ENCODE measurements at regions not wholly inside any gene's neighbourhood (a gene's known extent, or its start where the extent isn't known, plus 50 kb on each side); places are given as distances from the start of the nearest gene placed in this dataset.

DNA sequence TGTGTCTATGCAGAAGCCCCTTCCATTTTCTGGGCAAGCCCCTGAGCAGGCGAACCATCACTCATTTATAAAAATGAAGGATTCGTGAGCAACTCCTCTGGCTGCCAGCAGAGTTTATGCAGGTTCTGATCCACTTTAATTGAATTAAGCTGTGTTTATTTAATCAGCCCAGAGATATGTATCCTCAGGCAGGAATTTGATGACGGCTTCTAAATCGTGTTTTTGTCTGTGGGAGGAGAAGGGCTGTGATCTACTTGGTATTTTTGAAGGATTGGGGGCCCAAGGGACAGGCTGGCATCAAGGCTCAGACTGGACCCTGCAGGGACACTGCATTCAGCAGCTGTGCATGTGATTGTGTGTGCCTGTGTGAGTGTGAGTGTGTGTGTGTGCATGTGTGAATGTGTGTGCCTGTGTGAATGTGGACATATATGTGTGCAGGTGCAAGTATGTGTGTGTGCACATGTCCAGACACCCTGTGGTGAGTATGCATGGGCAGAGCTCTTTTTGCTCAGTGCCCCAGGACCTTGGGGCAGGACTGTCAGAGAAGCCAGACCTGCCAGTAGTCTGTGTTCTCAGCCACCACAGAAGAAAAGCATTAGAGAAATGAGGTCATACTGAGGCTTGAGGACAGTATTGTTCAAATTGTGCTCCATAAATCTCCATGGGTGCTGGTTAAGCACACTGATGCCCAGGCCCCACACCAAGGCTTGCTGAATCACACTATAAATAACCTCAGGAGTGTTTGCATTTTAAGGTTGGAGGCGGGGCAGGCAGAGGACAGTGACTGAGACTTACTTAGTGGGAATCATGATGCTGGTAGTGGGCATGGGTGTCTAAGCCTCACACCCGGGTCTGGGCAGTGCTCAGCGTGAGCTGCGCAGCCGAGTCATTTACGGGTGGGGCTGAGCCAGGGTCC, 164.0 kb downstream of the CARTPT start:
- Histone ChIP-seq H3K4me3 (no peak overlapping the region), H3K4me1 (replicated peaks in 1 of 2) (peaks cover 0 to 17% of the 10 kb centered on the region in 2 donors), H3K27ac (no peak overlapping the region)
- in situ Hi-C loops (cut with MboI; ENCODE audit: low pct_unique_long_range_greater_than_20kb in 2 of 9, low sequenced_read_pairs in 9 of 9, unreplicated experiment in 9 of 9) = no loop called here
- peak; percentile 68 to 94 (median 82) for ATAC-seq (replicated peaks in 6 of 8)
- 38 to 92% (median 80%) methylated on average over 2 to 8 of the region's 10 CpGs; no CpG with 5 or more reads in 1 of the 10 experiments for WGBS, 10 experiments

DNA sequence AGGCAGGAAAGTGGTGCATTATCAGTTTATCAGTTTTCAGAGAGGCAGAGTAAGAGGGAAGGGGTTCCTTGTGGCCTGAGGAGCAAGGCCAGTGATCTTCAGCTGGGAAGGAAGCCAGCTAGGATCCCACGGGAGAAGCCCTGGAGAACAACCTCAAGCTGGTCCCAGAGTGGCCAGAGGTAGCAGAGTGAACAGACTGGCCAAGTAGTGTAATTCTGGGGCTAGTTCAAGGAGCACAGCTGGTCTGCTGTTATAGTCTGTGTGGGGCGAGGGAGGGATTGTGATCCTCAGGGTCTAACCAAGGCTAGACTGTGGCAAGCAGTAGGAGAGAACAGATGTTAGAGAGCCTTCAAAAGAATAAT, 164.6 kb downstream of the CARTPT start:
- ATAC-seq (replicated peaks in 6 of 8) = peak in 4 of 8 experiments; percentile 7 to 20 (median 14)
- H3K27ac ChIP-seq = no peak overlapping the region
- H3K4me3 ChIP-seq = no peak overlapping the region
- peaks cover 0 to 17% of the 10 kb centered on the region in 2 donors for H3K4me1 ChIP-seq (replicated peaks in 1 of 2)
- WGBS, 10 experiments = 50 to 100% (median 90%) methylated on average over 1 to 2 of the region's 2 CpGs; no CpG with 5 or more reads in 3 of the 10 experiments
- in situ Hi-C loops (cut with MboI; ENCODE audit: low pct_unique_long_range_greater_than_20kb in 2 of 9, low sequenced_read_pairs in 9 of 9, unreplicated experiment in 9 of 9) = no loop called here

DNA sequence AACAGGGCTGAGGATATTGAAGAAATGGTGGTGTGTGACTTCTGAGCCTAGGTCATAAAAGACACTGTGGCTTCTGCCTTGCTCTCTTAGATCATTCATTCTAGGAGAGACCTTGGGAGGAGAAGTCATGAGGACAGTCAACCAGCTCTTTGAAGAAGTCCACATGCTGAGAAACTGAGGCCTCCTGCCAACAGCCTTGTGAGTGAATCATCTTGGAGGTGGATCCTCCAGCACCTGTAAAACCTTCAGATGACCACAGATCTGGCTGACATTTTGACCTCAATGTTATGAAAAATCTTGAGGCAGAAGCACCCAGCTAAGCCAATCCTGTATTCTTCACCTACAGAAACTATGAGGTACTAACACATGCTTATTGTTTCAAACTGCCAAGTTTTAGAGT, 165.9 kb downstream of the CARTPT start:
- H3K27ac ChIP-seq = no peak overlapping the region
- in situ Hi-C loops (cut with MboI; ENCODE audit: low pct_unique_long_range_greater_than_20kb in 2 of 9, low sequenced_read_pairs in 9 of 9, unreplicated experiment in 9 of 9) = no loop called here
- no peak overlapping the region for H3K4me3 ChIP-seq
- peaks cover 0 to 17% of the 10 kb centered on the region in 2 donors for H3K4me1 ChIP-seq (replicated peaks in 1 of 2)
- no peak for ATAC-seq (replicated peaks in 6 of 8)

DNA sequence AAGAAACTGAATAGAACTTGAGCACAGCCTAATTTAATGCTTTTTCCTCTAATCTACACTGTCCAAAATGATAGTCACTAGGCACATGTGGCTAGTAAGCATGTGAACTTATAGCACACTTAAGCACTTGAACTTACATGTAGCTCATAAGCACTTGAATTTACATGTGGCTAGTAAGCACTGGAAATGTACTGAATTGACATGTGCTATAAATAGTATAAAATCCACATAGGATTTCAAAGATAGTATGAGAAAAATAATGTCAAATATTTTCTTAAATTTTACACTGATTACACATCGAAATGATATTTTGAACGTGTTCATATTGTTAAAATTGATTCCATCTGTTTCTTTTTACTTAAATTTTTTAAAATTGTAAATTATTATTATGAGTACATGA, 167.3 kb downstream of the CARTPT start:
- no peak overlapping the region for H3K4me3 ChIP-seq
- in situ Hi-C loops (cut with MboI; ENCODE audit: low pct_unique_long_range_greater_than_20kb in 2 of 9, low sequenced_read_pairs in 9 of 9, unreplicated experiment in 9 of 9) = no loop called here
- no peak for ATAC-seq (replicated peaks in 6 of 8)
- H3K27ac ChIP-seq = no peak overlapping the region
- 8 to 100% (median 77%) methylated on average over 1 to 2 of the region's 2 CpGs for WGBS, 10 experiments
- peaks cover 0 to 8% of the 10 kb centered on the region in 2 donors for H3K4me1 ChIP-seq (replicated peaks in 1 of 2)

DNA sequence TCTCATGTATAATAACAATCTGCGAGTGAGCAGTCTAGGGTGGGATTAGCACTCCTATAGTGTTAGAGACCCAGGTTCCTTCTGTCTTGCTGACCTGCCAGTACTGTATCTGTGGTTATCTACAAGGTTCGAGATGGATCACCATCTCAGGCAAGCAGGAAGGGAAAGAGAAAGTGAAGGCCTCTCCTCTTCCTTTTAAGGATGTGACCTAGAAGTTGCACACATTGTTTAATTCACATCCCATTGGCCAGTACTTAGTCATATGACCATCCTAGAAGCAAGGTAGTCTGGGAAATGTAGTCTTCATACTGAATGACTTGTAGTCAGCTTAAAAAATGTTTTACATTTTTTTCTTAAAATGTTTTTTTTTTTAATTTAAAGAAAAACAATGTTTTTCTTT, 168.6 kb downstream of the CARTPT start:
- WGBS, 10 experiments = 58 to 100% (median 72%) methylated on average over 1 to 2 of the region's 2 CpGs; no CpG with 5 or more reads in 4 of the 10 experiments
- no peak overlapping the region for H3K4me3 ChIP-seq
- H3K27ac ChIP-seq = no peak overlapping the region
- H3K4me1 ChIP-seq (replicated peaks in 1 of 2) = peaks cover 10 to 17% of the 10 kb centered on the region in 2 donors
- ATAC-seq (replicated peaks in 6 of 8) = peak in 7 of 8 experiments; percentile 26 to 74 (median 48)
- in situ Hi-C loops (cut with MboI; ENCODE audit: low pct_unique_long_range_greater_than_20kb in 2 of 9, low sequenced_read_pairs in 9 of 9, unreplicated experiment in 9 of 9) = no loop called here

DNA sequence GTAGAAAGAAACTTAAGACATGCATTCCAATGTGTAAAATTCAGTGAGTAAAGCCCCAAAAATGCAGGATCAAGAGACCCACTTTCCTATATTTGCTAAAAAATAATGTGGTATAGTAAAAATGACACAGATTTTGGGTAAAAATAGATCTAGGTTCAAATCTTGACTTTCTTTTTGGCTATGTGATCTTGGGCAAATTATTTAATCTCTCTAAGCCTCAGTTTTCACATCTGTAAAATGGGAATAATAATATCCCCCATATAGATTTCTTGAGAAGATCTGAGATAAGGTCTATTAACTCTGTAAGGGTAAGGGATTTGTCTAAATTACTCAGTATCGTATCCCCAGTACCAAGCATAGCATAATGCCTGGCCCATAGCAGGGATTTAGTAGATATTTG, 172.3 kb downstream of the CARTPT start:
- no peak for ATAC-seq (replicated peaks in 6 of 8)
- Histone ChIP-seq H3K27ac (no peak overlapping the region), H3K4me1 (replicated peaks in 1 of 2) (peaks cover 15% of the 10 kb centered on the region in 2 donors), H3K4me3 (no peak overlapping the region)
- WGBS, 10 experiments = 80 to 100% (median 94%) methylated on average over 1 of the region's 1 CpG; no CpG with 5 or more reads in 2 of the 10 experiments
- in situ Hi-C loops (cut with MboI; ENCODE audit: low pct_unique_long_range_greater_than_20kb in 2 of 9, low sequenced_read_pairs in 9 of 9, unreplicated experiment in 9 of 9) = no loop called here

DNA sequence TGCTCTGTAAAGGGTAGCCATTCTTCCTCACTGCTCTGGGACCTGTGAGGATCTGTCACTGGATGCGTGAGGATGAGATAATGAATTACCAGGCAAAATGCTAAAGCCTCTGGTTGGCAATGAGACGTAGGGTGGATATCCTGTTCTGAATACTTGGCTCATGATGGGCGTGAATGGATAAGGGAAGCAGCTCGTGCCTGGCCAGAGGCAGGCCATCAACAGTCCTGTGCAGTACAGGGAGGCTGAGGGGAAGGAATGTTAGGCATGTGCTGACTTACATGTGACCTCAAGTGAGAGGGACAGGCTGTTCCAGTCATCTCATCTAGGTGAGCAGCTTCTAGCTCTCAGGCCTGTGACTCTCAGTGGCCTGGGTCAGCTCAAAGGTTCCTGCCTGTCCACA, 172.8 kb downstream of the CARTPT start:
- no peak overlapping the region for H3K27ac ChIP-seq
- WGBS, 10 experiments = 0 to 95% (median 81%) methylated on average over 1 to 4 of the region's 4 CpGs; no CpG with 5 or more reads in 2 of the 10 experiments
- H3K4me1 ChIP-seq (replicated peaks in 1 of 2) = peaks cover 15% of the 10 kb centered on the region in 2 donors
- peak in 3 of 8 experiments; percentile 80 to 97 (median 96) for ATAC-seq (replicated peaks in 6 of 8)
- in situ Hi-C loops (cut with MboI; ENCODE audit: low pct_unique_long_range_greater_than_20kb in 2 of 9, low sequenced_read_pairs in 9 of 9, unreplicated experiment in 9 of 9) = no loop called here
- no peak overlapping the region for H3K4me3 ChIP-seq

DNA sequence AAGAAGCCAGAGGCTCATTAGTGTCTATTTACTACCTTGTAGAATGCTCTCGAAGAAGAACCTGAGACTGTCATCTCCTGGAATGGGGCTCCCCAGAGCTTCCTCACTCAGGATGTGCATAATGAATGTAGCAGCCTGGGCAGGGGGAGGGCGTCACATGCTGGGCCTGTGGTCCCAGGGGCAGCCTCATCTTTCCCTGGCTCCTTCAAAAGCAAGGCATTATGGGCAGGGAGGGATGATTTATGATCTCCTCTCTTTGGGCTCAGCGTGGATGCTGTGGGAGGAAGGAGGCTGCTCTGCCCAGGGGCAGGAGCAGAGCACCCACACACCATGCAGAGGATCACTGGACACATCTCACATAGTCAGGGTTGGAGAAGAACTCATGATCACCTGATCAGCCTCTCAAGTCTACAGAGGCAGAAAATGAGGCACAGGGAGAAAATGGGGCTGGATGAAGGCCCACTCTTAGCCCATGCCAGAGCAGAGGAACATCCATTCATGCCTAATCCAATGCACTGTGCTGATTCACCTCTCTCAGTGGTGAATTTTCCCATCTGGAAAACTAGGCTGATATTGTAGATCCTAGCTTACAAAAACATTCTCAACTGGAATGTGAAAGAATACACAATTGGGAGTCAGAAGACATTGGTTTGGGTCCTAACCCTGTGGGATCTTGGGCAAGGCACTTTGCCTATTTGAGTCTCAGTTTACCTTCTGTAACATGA, 173.7 kb downstream of the CARTPT start:
- no peak overlapping the region for H3K4me3 ChIP-seq
- H3K27ac ChIP-seq = peak overlapping the region; percentile 12 to 54
- WGBS, 10 experiments = 16 to 70% (median 42%) methylated on average over 1 to 3 of the region's 3 CpGs; no CpG with 5 or more reads in 6 of the 10 experiments
- peak in 7 of 8 experiments; percentile 9 to 96 (median 95) for ATAC-seq (replicated peaks in 6 of 8)
- in situ Hi-C loops (cut with MboI; ENCODE audit: low pct_unique_long_range_greater_than_20kb in 2 of 9, low sequenced_read_pairs in 9 of 9, unreplicated experiment in 9 of 9) = no loop called here
- peaks cover 13 to 15% of the 10 kb centered on the region in 2 donors for H3K4me1 ChIP-seq (replicated peaks in 1 of 2)

DNA sequence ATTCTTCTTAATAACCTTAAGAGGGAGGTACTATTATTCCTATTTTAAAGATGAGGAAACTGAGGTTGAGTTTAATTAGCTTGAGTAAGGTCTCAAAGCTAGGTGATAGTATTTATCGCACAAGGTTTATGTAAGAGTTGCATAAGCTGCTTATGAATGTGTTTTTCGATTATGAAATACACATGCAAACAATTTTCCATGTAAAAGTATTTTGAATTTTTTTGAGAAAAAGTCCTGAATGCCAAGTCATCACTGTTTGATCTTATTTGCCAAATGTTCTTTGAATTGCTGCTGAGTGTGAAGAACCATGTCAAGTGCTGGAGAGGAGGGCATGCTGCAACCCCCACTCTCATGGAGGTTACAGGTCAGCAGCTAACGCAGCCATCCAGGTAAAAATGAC, 174.4 kb downstream of the CARTPT start:
- ATAC-seq (replicated peaks in 6 of 8) = no peak
- in situ Hi-C loops (cut with MboI; ENCODE audit: low pct_unique_long_range_greater_than_20kb in 2 of 9, low sequenced_read_pairs in 9 of 9, unreplicated experiment in 9 of 9) = no loop called here
- no peak overlapping the region for H3K4me3 ChIP-seq
- H3K4me1 ChIP-seq (replicated peaks in 1 of 2) = peaks cover 13 to 15% of the 10 kb centered on the region in 2 donors
- 7 to 100% (median 72%) methylated on average over 2 to 3 of the region's 3 CpGs; no CpG with 5 or more reads in 1 of the 10 experiments for WGBS, 10 experiments
- peak overlapping the region in 1 of 2 donors; percentile 17 for H3K27ac ChIP-seq

DNA sequence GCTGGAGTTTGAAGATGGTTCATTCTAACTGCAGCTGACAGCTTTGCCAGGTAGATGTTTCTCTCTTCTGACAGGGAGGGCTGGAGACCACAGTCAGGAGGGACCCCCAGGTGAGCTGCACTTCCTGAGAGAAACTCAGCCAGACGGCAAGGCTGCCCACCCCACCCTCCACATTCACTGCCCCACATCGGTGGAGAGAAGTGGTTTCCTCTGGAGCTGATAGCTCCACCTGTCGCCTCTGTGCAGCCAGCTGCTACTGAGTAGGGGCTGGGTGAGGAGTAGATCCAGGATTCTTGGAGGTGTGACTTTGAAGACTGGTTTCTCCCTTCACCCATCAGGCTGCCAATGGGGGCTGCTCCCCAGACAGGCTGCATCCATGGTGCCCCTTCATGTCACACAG, 175.0 kb downstream of the CARTPT start:
- WGBS, 10 experiments = 75 to 100% (median 90%) methylated on average over 1 to 2 of the region's 3 CpGs; no CpG with 5 or more reads in 6 of the 10 experiments
- no peak overlapping the region for H3K4me3 ChIP-seq
- in situ Hi-C loops (cut with MboI; ENCODE audit: low pct_unique_long_range_greater_than_20kb in 2 of 9, low sequenced_read_pairs in 9 of 9, unreplicated experiment in 9 of 9) = no loop called here
- peaks cover 13 to 15% of the 10 kb centered on the region in 2 donors for H3K4me1 ChIP-seq (replicated peaks in 1 of 2)
- H3K27ac ChIP-seq = no peak overlapping the region
- no peak for ATAC-seq (replicated peaks in 6 of 8)

DNA sequence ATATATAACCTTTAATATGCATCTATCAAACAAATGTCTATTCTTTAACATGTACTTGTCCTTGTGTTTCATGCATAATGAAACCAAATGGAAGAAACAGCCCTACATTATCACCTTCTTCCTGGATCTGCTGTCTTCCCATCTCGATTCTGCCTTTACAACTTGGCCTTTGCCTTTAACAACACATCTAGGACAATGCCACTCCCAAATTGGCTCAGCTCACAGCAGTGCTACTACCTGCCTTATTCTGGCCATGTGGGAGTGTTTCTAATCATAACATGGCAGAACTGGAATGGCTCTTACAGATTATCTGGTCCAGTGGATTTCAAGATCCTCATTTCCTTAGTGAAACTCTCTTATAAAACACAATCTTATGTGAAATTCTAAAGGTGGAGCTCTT, 176.5 kb downstream of the CARTPT start:
- 44 to 83% (median 69%) methylated on average over 1 of the region's 1 CpG; no CpG with 5 or more reads in 6 of the 10 experiments for WGBS, 10 experiments
- no peak overlapping the region for H3K4me3 ChIP-seq
- peaks cover 13 to 15% of the 10 kb centered on the region in 2 donors for H3K4me1 ChIP-seq (replicated peaks in 1 of 2)
- no peak overlapping the region for H3K27ac ChIP-seq
- ATAC-seq (replicated peaks in 6 of 8) = no peak
- in situ Hi-C loops (cut with MboI; ENCODE audit: low pct_unique_long_range_greater_than_20kb in 2 of 9, low sequenced_read_pairs in 9 of 9, unreplicated experiment in 9 of 9) = no loop called here

DNA sequence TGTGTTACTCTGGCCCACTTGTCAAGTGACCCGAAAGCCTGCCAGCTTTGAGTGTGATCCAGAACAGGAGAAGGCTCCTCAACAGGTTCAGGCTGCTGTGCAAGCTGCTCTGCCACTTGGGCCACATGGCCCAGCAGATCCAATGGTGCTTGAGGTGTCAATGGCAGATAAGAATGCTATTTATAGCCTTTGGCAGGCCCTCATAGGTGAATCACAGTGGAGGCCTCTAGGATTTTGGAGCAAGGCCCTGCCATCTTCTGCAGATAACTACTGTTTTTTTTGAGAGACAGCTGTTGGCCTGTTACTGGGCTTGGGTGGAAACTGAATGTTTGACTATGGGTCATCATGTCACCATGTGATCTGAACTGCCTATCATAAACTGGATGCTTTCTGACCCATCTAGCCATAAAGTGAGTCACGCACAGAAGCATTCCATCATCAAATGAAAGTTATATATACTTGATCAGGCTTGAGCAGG, 180.8 kb downstream of the CARTPT start:
- Histone ChIP-seq H3K4me1 (replicated peaks in 1 of 2) (peaks cover 7 to 14% of the 10 kb centered on the region in 2 donors), H3K27ac (no peak overlapping the region), H3K4me3 (no peak overlapping the region)
- no peak for ATAC-seq (replicated peaks in 6 of 8)
- in situ Hi-C loops (cut with MboI; ENCODE audit: low pct_unique_long_range_greater_than_20kb in 2 of 9, low sequenced_read_pairs in 9 of 9, unreplicated experiment in 9 of 9) = no loop called here
- WGBS, 10 experiments = 78 to 100% (median 94%) methylated on average over 1 to 2 of the region's 2 CpGs; no CpG with 5 or more reads in 5 of the 10 experiments

DNA sequence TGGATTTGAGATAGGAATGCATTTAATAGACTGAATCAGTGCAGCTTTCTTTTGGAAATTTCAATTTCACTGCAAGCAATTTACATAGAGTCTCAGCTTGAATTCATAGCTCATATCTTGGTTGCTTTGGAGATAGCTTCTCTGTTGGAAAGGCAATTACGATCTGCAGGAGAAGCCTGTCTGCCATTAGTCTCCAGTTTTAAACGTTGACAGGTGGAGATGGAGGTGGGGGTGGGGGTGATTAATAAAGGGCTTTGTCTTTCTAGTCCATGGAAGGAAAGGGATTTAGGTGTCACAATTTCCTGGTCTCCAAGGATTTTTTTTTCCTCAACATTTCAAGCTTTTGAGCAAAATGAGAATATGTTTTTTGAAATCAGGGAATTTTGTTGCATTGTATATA, 184.7 kb downstream of the CARTPT start:
- Histone ChIP-seq H3K4me3 (no peak overlapping the region), H3K27ac (peak overlapping the region; percentile 26 to 47), H3K4me1 (replicated peaks in 1 of 2) (peaks cover 25 to 36% of the 10 kb centered on the region in 2 donors)
- 0 to 80% (median 47%) methylated on average over 1 to 2 of the region's 2 CpGs; no CpG with 5 or more reads in 1 of the 10 experiments for WGBS, 10 experiments
- ATAC-seq (replicated peaks in 6 of 8) = peak in 1 of 8 experiments; percentile 41
- in situ Hi-C loops (cut with MboI; ENCODE audit: low pct_unique_long_range_greater_than_20kb in 2 of 9, low sequenced_read_pairs in 9 of 9, unreplicated experiment in 9 of 9) = no loop called here
